ENCODE measurements at regions not wholly inside any gene's neighbourhood (a gene's known extent, or its start where the extent isn't known, plus 50 kb on each side); places are given as distances from the start of the nearest gene placed in this dataset.

GRCh38 chr4:117327491-117327890 is 242.1 kb upstream of the TRAM1L1 start:
- DNase-seq, result no peak

- no peak for DNase-seq
Observed at GRCh38 chr4:117328333-117328732, 243.0 kb upstream of the TRAM1L1 start.

GRCh38 chr4:117331817-117332216 is 246.4 kb upstream of the TRAM1L1 start:
- DNase-seq, result no peak

- DNase-seq, result no peak
Observed at GRCh38 chr4:117334451-117335188, 249.2 kb upstream of the TRAM1L1 start.

- DNase-seq, result no peak
Observed at GRCh38 chr4:117357437-117357836, 272.1 kb upstream of the TRAM1L1 start.

GRCh38 chr4:117357866-117358265 is 272.5 kb upstream of the TRAM1L1 start:
- DNase-seq, result no peak

- no peak for DNase-seq
Observed at GRCh38 chr4:117370944-117371668, 285.7 kb upstream of the TRAM1L1 start.

- no peak for DNase-seq
Observed at GRCh38 chr4:117375101-117375500, 289.7 kb upstream of the TRAM1L1 start.

- no peak for DNase-seq
Observed at GRCh38 chr4:117376692-117377091, 291.3 kb upstream of the TRAM1L1 start.

GRCh38 chr4:117378942-117379341 is 293.6 kb upstream of the TRAM1L1 start:
- DNase-seq, result no peak

- no peak for DNase-seq
Observed at GRCh38 chr4:117383468-117383867, 298.1 kb upstream of the TRAM1L1 start.

GRCh38 chr4:117385526-117385925 is 300.1 kb upstream of the TRAM1L1 start:
- DNase-seq, result no peak

- DNase-seq, result no peak
Observed at GRCh38 chr4:117387072-117387471, 301.7 kb upstream of the TRAM1L1 start.

- no peak for DNase-seq
Observed at GRCh38 chr4:117400039-117400835, 314.9 kb upstream of the TRAM1L1 start.

GRCh38 chr4:117412661-117413060 is 327.3 kb upstream of the TRAM1L1 start:
- DNase-seq, result no peak

- no peak for DNase-seq
Observed at GRCh38 chr4:117417856-117418255, 332.5 kb upstream of the TRAM1L1 start.

GRCh38 chr4:117420948-117421347 is 335.6 kb upstream of the TRAM1L1 start:
- DNase-seq, result no peak

GRCh38 chr4:117421706-117422105 is 336.3 kb upstream of the TRAM1L1 start:
- peak; percentile 69 for DNase-seq

GRCh38 chr4:117422297-117422696 is 336.9 kb upstream of the TRAM1L1 start:
- DNase-seq, result no peak

- no peak for DNase-seq
Observed at GRCh38 chr4:117425636-117426035, 340.3 kb upstream of the TRAM1L1 start.

GRCh38 chr4:117428536-117428935 is 343.2 kb upstream of the TRAM1L1 start:
- no peak for DNase-seq

- DNase-seq, result no peak
Observed at GRCh38 chr4:117429061-117429460, 343.7 kb upstream of the TRAM1L1 start.

GRCh38 chr4:117429506-117429905 is 344.1 kb upstream of the TRAM1L1 start:
- no peak for DNase-seq

- DNase-seq, result no peak
Observed at GRCh38 chr4:117434424-117434823, 349.0 kb upstream of the TRAM1L1 start.

Data from MV-4-11 (cell line).